Hepatocyte (in vitro differentiated cells): ENCODE measurements at regions not wholly inside any gene's neighbourhood (a gene's known extent, or its start where the extent isn't known, plus 50 kb on each side); places are given as distances from the start of the nearest gene placed in this dataset.

Experiments
- DNase-seq: peaks from one replicate; pipeline ENCODE4 v3.0.0-alpha.2; 2016; ENCODE audit warnings: low spot score
- H2AFZ ChIP-seq: fragments of 200-600 bp; sonication (generic); 2 replicates; pipeline ENCODE4 v1.6.0; 2016; ENCODE audit warnings: antibody characterized with exemption, mild to moderate bottlenecking
- H3K27ac ChIP-seq: fragments of 200-600 bp; sonication (generic); 2 replicates; pipeline ENCODE4 v1.5.1; 2016; ENCODE audit warnings: mild to moderate bottlenecking
- H3K27me3 ChIP-seq: fragments of 200-600 bp; sonication (generic); 2 replicates; pipeline ENCODE4 v1.6.1; 2016
- H3K36me3 ChIP-seq: fragments of 200-600 bp; sonication (generic); replicated peaks from 2 replicates; pipeline ENCODE4 v1.5.1; 2016; ENCODE audit warnings: low read depth; ENCODE audit not compliant: insufficient read depth
- H3K4me1 ChIP-seq: fragments of 200-600 bp; sonication (generic); 2 replicates; pipeline ENCODE4 v1.5.1; 2016; ENCODE audit warnings: mild to moderate bottlenecking, moderate library complexity; ENCODE audit not compliant: insufficient read depth
- H3K4me2 ChIP-seq: fragments of 200-600 bp; sonication (generic); 2 replicates; pipeline ENCODE4 v1.6.0; 2016
- H3K4me3 ChIP-seq: fragments of 200-600 bp; sonication (generic); 2 replicates; pipeline ENCODE4 v1.5.1; 2016; ENCODE audit warnings: mild to moderate bottlenecking
- H3K79me2 ChIP-seq: fragments of 200-600 bp; sonication (generic); 2 replicates; pipeline ENCODE4 v1.6.0; 2017; ENCODE audit warnings: mild to moderate bottlenecking
- H3K9me2 ChIP-seq: fragments of 200-600 bp; sonication (generic); replicated peaks from 2 replicates; pipeline ENCODE4 v1.6.0; 2017; ENCODE audit warnings: mild to moderate bottlenecking; ENCODE audit not compliant: insufficient read depth
- H3K9me3 ChIP-seq: fragments of 200-600 bp; sonication (generic); 2 replicates; pipeline ENCODE4 v1.5.1; 2016; ENCODE audit warnings: low read depth, mild to moderate bottlenecking
- H4K20me1 ChIP-seq: fragments of 200-600 bp; sonication (generic); 2 replicates; pipeline ENCODE4 v1.6.0; 2016; ENCODE audit warnings: mild to moderate bottlenecking; ENCODE audit not compliant: insufficient read depth, poor library complexity, severe bottlenecking
- CTCF ChIP-seq: fragments of 200-600 bp; sonication (generic); IDR thresholded peaks from 2 replicates; pipeline ENCODE4 v1.5.1; 2016; ENCODE audit warnings: antibody characterized with exemption, mild to moderate bottlenecking; ENCODE audit not compliant: poor library complexity
- EZH2 ChIP-seq: fragments of 200-600 bp; sonication (generic); IDR thresholded peaks from 2 replicates; pipeline ENCODE4 v1.6.1; 2016; ENCODE audit warnings: antibody characterized with exemption, mild to moderate bottlenecking, borderline replicate concordance
- EZH2phosphoT487 ChIP-seq: fragments of 200-600 bp; sonication (generic); IDR thresholded peaks from one replicate; pipeline ENCODE4 v1.6.1; 2018; ENCODE audit warnings: antibody characterized with exemption, mild to moderate bottlenecking, low read depth, moderate library complexity; ENCODE audit not compliant: unreplicated experiment, severe bottlenecking
- WGBS: methylation state at CpG from one replicate; pipeline ENCODE4 v1.1.6; 2016; ENCODE audit warnings: low lambda C conversion rate; ENCODE audit errors: missing lambda C conversion rate; 5-methylcytosine and 5-hydroxymethylcytosine counted together

DNA sequence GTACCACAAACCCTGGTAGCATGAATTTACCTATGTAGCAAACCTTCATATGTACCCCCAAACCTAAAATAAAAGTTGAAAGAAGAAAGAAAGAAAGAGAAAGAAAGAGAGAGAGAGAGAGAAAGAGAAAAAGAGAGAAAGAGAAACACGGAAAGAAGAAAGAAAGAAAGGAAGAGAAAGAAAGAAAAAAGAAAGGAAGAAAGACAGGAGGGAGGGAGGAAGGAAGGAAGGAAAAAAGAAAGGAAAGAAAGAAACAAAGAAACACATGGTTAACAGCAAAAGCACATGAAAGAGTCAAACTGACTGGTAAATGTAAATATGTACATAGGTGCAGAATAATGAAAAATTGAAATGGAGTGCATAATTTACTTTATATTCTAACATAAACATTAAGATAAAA lies 903.4 kb downstream of the LRFN5 start:
- no peaks in the 10 kb centered on the region for H3K27me3 ChIP-seq

GRCh38 chr14:42508209-42508946 lies 901.7 kb downstream of the LRFN5 start:
- Histone ChIP-seq H3K4me3 (no peak overlapping the region), H4K20me1 (no peaks in the 10 kb centered on the region), H3K27ac (no peak overlapping the region), H3K4me2 (no peak overlapping the region), H3K36me3 (no peaks in the 10 kb centered on the region), H3K27me3 (no peaks in the 10 kb centered on the region), H3K9me3 (no peaks in the 10 kb centered on the region), H3K9me2 (no peaks in the 10 kb centered on the region), H2AFZ (no peak overlapping the region), H3K79me2 (no peaks in the 10 kb centered on the region), H3K4me1 (no peaks in the 10 kb centered on the region)
- no peak for DNase-seq
- 76% methylated on average over 3 of the region's 3 CpGs for WGBS
- TF ChIP-seq EZH2phosphoT487: no peak
- TF ChIP-seq EZH2: no peak
- no peak for TF ChIP-seq CTCF

More for the DNA sequence above, 903.4 kb downstream of the LRFN5 start:
- H4K20me1 ChIP-seq: no peaks in the 10 kb centered on the region
- H3K4me2 ChIP-seq: no peak overlapping the region
- H3K79me2 ChIP-seq: no peaks in the 10 kb centered on the region
- no peak overlapping the region for H3K4me3 ChIP-seq
- no peaks in the 10 kb centered on the region for H3K36me3 ChIP-seq
- no peaks in the 10 kb centered on the region for H3K4me1 ChIP-seq
- H3K9me2 ChIP-seq: no peaks in the 10 kb centered on the region
- H2AFZ ChIP-seq: no peak overlapping the region
- no peak for TF ChIP-seq EZH2
- no peak for TF ChIP-seq EZH2phosphoT487
- no peak for TF ChIP-seq CTCF
- DNase-seq: no peak
- no peaks in the 10 kb centered on the region for H3K9me3 ChIP-seq
- WGBS: 75% methylated on average over 1 of the region's 1 CpG
- no peak overlapping the region for H3K27ac ChIP-seq

DNA sequence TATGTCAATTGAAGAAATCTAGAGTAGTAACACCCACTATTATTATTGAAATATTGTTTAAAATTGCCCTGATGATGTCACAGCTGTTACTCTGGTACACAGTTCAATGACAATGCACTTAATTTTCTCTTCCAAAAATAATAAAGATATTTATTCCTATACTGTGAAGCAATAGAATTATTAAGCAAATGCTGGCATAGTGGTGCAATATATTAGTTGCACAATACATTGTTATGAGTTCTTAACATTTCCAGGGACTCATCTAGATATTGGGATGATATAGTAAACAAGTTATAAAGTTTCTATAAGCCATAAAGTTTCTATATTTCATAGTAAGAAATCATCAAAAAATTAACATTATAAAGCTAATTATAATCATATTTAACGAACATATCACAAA lies 897.8 kb downstream of the LRFN5 start:
- Histone ChIP-seq H3K79me2 (no peaks in the 10 kb centered on the region), H3K27me3 (no peaks in the 10 kb centered on the region), H2AFZ (no peak overlapping the region), H3K4me3 (no peak overlapping the region), H3K4me1 (no peaks in the 10 kb centered on the region), H3K36me3 (no peaks in the 10 kb centered on the region), H3K9me2 (no peaks in the 10 kb centered on the region), H3K27ac (no peak overlapping the region), H3K4me2 (no peak overlapping the region), H4K20me1 (no peaks in the 10 kb centered on the region), H3K9me3 (no peaks in the 10 kb centered on the region)
- TF ChIP-seq EZH2phosphoT487 (no peak), CTCF (no peak), EZH2 (no peak)
- WGBS: 44% methylated on average over 1 of the region's 1 CpG
- no peak for DNase-seq

- no peak for DNase-seq
- H3K9me3 ChIP-seq: no peaks in the 10 kb centered on the region
- no peaks in the 10 kb centered on the region for H3K79me2 ChIP-seq
- no peak for TF ChIP-seq CTCF
- TF ChIP-seq EZH2: no peak
- no peak for TF ChIP-seq EZH2phosphoT487
- H4K20me1 ChIP-seq: no peaks in the 10 kb centered on the region
- H3K36me3 ChIP-seq: no peaks in the 10 kb centered on the region
- no peak overlapping the region for H2AFZ ChIP-seq
- no peak overlapping the region for H3K4me2 ChIP-seq
- no peaks in the 10 kb centered on the region for H3K4me1 ChIP-seq
- no peaks in the 10 kb centered on the region for H3K9me2 ChIP-seq
- no peak overlapping the region for H3K27ac ChIP-seq
- no peak overlapping the region for H3K4me3 ChIP-seq
- no peaks in the 10 kb centered on the region for H3K27me3 ChIP-seq
Observed at GRCh38 chr14:42499137-42499536, 892.5 kb downstream of the LRFN5 start.
